ENCODE measurements at regions not wholly inside any gene's neighbourhood (a gene's known extent, or its start where the extent isn't known, plus 50 kb on each side); places are given as distances from the start of the nearest gene placed in this dataset.

- Histone ChIP-seq H3K9me3 (no peaks in the 10 kb centered on the region), H3K4me3 (no peak overlapping the region), H3K4me1 (no peaks in the 10 kb centered on the region), H3K27ac (no peak overlapping the region), H3K27me3 (no peaks in the 10 kb centered on the region), H3K36me3 (ENCODE audit: low read depth, missing control alignments) (no peaks in the 10 kb centered on the region)
- intact Hi-C loops (cut with DNase I; ENCODE audit: low total_unique reads) = no loop called here
- TF ChIP-seq CTCF (IDR thresholded peaks at IDR 0.05) = no peak
- no peak for TF ChIP-seq POLR2A (IDR thresholded peaks at IDR 0.05)
- no peak for DNase-seq
- WGBS, 2 donors = 92 to 93% methylated on average over 2 of the region's 2 CpGs
Measured at GRCh38 chr9:82819260-82819659, 243.7 kb downstream of the RASEF start.

- intact Hi-C loops (cut with DNase I; ENCODE audit: low total_unique reads) = no loop called here
- Histone ChIP-seq H3K27me3 (no peaks in the 10 kb centered on the region), H3K27ac (no peak overlapping the region), H3K4me3 (no peak overlapping the region), H3K36me3 (ENCODE audit: low read depth, missing control alignments) (no peaks in the 10 kb centered on the region), H3K4me1 (no peaks in the 10 kb centered on the region), H3K9me3 (no peaks in the 10 kb centered on the region)
- WGBS, 2 donors = 24 to 48% methylated on average over 1 of the region's 1 CpG
- no peak for DNase-seq
- TF ChIP-seq POLR2A (IDR thresholded peaks at IDR 0.05) (no peak), CTCF (IDR thresholded peaks at IDR 0.05) (no peak)
Measured at GRCh38 chr9:82820186-82820585, 242.8 kb downstream of the RASEF start.

DNA sequence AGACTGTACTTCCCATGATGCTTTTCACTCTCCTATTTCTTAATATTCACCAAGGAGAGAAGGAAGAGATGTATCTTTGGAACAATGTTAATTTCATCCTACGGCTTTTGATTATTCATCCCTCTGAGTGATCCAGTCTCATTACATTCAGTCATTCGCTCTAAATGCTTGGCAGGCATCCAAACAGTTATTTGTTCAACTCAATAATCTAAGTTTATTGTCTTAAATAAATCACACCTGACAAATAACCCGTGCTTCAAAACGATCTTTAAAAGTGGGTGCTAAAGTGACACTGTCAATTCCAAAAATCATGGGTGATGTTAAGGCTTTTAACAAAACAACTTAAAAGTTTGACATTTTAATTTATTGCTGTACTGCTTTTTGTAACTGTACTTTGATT is 233.1 kb downstream of the RASEF start:
- H3K4me3 ChIP-seq = no peak overlapping the region
- no peaks in the 10 kb centered on the region for H3K27me3 ChIP-seq
- 49 to 61% methylated on average over 4 of the region's 4 CpGs for WGBS, 2 donors
- TF ChIP-seq POLR2A (IDR thresholded peaks at IDR 0.05) (no peak), CTCF (IDR thresholded peaks at IDR 0.05) (no peak)
- no peak overlapping the region for H3K27ac ChIP-seq
- DNase-seq = no peak
- intact Hi-C loops (cut with DNase I; ENCODE audit: low total_unique reads) = no loop called here
- no peaks in the 10 kb centered on the region for H3K4me1 ChIP-seq
- H3K36me3 ChIP-seq (ENCODE audit: low read depth, missing control alignments) = no peaks in the 10 kb centered on the region
- H3K9me3 ChIP-seq = no peaks in the 10 kb centered on the region

DNA sequence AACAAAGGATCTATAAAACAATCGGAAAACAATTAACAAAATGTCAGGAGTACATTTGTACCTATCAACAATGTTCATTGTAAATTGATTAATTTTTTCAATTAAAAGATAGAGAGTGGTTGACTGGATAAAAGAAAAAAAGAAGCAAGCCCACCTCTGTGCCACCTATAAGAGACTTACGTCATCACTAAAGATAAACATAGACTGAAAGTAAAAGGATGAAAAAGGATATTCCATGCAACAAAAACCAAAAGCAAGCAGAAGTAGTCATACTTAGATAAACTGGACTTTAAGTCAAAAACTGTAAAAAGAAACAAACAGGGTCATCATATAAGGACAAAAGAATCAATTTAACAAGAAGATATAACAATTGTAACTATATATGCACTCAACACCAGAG is 197.4 kb downstream of the RASEF start:
- intact Hi-C loops (cut with DNase I; ENCODE audit: low total_unique reads) = no loop called here
- no peaks in the 10 kb centered on the region for H3K27me3 ChIP-seq
- H3K27ac ChIP-seq = no peak overlapping the region
- no peaks in the 10 kb centered on the region for H3K4me1 ChIP-seq
- TF ChIP-seq POLR2A (IDR thresholded peaks at IDR 0.05) = no peak
- no peak for TF ChIP-seq CTCF (IDR thresholded peaks at IDR 0.05)
- 94 to 96% methylated on average over 2 of the region's 2 CpGs for WGBS, 2 donors
- DNase-seq = no peak
- H3K9me3 ChIP-seq = no peaks in the 10 kb centered on the region
- H3K4me3 ChIP-seq = no peak overlapping the region
- H3K36me3 ChIP-seq (ENCODE audit: low read depth, missing control alignments) = no peaks in the 10 kb centered on the region

- H3K36me3 ChIP-seq (ENCODE audit: low read depth, missing control alignments) = no peaks in the 10 kb centered on the region
- no peak for DNase-seq
- WGBS, 2 donors = 69 to 70% methylated on average over 5 of the region's 5 CpGs
- H3K27ac ChIP-seq = no peak overlapping the region
- intact Hi-C loops (cut with DNase I; ENCODE audit: low total_unique reads) = no loop called here
- H3K9me3 ChIP-seq = no peaks in the 10 kb centered on the region
- H3K4me3 ChIP-seq = no peak overlapping the region
- no peaks in the 10 kb centered on the region for H3K27me3 ChIP-seq
- no peaks in the 10 kb centered on the region for H3K4me1 ChIP-seq
- TF ChIP-seq CTCF (IDR thresholded peaks at IDR 0.05) (no peak), POLR2A (IDR thresholded peaks at IDR 0.05) (no peak)
Measured at GRCh38 chr9:82880336-82881050, 182.4 kb downstream of the RASEF start.

Measured in testis (tissue), 2 donors.